ENCODE measurements at regions not wholly inside any gene's neighbourhood (a gene's known extent, or its start where the extent isn't known, plus 50 kb on each side); places are given as distances from the start of the nearest gene placed in this dataset.

DNA sequence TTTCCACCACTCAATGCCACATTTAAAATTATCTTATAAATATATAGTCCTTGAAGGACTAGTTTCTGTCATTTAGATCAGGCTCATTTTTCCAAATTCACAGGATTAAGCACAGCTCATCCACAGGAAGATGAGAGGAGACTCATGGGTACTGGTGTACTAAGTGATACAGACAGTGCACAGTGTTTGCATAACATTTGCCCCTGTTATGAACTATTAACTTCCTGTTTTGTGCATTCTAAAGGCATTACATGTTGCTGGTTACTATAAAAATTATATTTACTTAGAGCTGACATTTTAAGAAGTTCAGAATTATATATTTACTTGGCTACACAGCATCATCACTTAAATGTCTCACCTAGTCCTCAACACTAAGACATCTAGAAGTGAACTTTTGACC, 772.0 kb downstream of the TECRL start:
- no peaks in the 10 kb centered on the region for H3K4me1 ChIP-seq
- no peak overlapping the region for H3K4me3 ChIP-seq
- H3K27ac ChIP-seq = no peak overlapping the region
- H3K9me3 ChIP-seq = no peaks in the 10 kb centered on the region
- no peaks in the 10 kb centered on the region for H3K36me3 ChIP-seq
- no peak for DNase-seq
- H3K27me3 ChIP-seq = no peaks in the 10 kb centered on the region
- no peak for TF ChIP-seq POLR2A (IDR thresholded peaks at IDR 0.05)
- TF ChIP-seq, protein P1, sequence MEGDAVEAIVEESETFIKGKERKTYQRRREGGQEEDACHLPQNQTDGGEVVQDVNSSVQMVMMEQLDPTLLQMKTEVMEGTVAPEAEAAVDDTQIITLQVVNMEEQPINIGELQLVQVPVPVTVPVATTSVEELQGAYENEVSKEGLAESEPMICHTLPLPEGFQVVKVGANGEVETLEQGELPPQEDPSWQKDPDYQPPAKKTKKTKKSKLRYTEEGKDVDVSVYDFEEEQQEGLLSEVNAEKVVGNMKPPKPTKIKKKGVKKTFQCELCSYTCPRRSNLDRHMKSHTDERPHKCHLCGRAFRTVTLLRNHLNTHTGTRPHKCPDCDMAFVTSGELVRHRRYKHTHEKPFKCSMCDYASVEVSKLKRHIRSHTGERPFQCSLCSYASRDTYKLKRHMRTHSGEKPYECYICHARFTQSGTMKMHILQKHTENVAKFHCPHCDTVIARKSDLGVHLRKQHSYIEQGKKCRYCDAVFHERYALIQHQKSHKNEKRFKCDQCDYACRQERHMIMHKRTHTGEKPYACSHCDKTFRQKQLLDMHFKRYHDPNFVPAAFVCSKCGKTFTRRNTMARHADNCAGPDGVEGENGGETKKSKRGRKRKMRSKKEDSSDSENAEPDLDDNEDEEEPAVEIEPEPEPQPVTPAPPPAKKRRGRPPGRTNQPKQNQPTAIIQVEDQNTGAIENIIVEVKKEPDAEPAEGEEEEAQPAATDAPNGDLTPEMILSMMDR (IDR thresholded peaks at IDR 0.05) = no peak

DNA sequence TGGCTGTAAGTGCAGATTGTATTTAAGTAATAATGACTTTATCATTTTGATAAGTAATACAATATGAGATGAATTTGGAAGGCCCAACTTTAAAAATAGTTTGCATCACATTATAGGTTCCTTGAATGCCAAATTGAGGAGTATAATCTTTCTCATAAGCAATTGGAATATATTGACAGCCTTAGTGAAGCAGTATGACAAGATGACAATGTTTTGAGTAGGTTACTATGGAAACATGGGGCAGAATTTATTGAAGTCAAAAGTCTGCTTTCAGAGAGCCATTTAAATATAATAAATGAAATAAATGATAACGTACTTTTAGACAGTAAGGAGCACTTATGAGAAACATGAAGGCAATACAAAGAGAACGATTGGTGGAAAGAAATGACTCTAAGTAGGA, 776.4 kb downstream of the TECRL start:
- H3K9me3 ChIP-seq = no peaks in the 10 kb centered on the region
- H3K4me1 ChIP-seq = no peaks in the 10 kb centered on the region
- H3K27me3 ChIP-seq = no peaks in the 10 kb centered on the region
- H3K36me3 ChIP-seq = no peaks in the 10 kb centered on the region
- DNase-seq = no peak
- no peak overlapping the region for H3K4me3 ChIP-seq
- TF ChIP-seq, protein P1 (IDR thresholded peaks at IDR 0.05) = no peak
- no peak for TF ChIP-seq POLR2A (IDR thresholded peaks at IDR 0.05)
- no peak overlapping the region for H3K27ac ChIP-seq

DNA sequence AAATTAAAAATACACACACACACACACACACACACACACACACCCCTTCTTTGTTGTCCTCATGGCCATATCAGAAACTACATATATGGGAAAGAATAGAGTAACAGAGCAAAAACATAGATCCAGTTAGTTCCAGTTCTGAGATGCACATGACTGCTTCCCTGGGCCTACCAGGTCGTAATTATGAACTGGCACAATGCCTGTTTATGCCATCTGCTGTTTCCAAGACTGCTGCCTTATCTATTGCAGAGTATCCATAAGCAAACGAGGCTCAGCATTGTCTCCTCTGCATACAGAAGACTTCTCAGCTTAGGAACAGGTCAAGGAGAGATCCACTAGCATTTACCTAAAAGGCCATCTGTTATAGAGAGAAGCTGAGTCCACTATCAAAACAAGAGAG, 789.0 kb downstream of the TECRL start:
- no peaks in the 10 kb centered on the region for H3K9me3 ChIP-seq
- DNase-seq = no peak
- H3K36me3 ChIP-seq = no peaks in the 10 kb centered on the region
- H3K27me3 ChIP-seq = no peaks in the 10 kb centered on the region
- TF ChIP-seq, protein P1 (IDR thresholded peaks at IDR 0.05) = no peak
- TF ChIP-seq POLR2A (IDR thresholded peaks at IDR 0.05) = no peak
- no peaks in the 10 kb centered on the region for H3K4me1 ChIP-seq
- no peak overlapping the region for H3K27ac ChIP-seq
- no peak overlapping the region for H3K4me3 ChIP-seq

DNA sequence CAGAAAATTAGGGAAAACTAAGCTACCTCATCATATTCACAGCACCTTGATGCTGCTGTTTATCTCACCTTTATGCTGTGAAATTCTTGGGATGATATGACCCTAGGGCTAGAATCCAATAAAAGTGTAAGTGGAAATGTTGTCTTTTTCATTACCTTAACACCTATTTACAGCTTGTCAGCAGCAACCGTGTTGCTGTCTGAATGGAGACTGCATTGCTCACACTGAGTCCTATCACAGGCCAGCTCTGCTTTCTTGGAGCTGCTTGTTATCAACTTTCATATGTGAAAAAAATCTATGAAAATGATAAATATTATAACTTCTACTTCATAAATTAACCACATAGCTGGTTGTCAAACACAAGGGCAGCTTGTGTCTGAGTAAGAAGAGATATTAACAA, 789.5 kb downstream of the TECRL start:
- no peaks in the 10 kb centered on the region for H3K9me3 ChIP-seq
- H3K27me3 ChIP-seq = no peaks in the 10 kb centered on the region
- no peaks in the 10 kb centered on the region for H3K4me1 ChIP-seq
- no peak overlapping the region for H3K27ac ChIP-seq
- H3K36me3 ChIP-seq = no peaks in the 10 kb centered on the region
- TF ChIP-seq, protein P1 (IDR thresholded peaks at IDR 0.05) = no peak
- no peak for TF ChIP-seq POLR2A (IDR thresholded peaks at IDR 0.05)
- no peak for DNase-seq
- H3K4me3 ChIP-seq = no peak overlapping the region

DNA sequence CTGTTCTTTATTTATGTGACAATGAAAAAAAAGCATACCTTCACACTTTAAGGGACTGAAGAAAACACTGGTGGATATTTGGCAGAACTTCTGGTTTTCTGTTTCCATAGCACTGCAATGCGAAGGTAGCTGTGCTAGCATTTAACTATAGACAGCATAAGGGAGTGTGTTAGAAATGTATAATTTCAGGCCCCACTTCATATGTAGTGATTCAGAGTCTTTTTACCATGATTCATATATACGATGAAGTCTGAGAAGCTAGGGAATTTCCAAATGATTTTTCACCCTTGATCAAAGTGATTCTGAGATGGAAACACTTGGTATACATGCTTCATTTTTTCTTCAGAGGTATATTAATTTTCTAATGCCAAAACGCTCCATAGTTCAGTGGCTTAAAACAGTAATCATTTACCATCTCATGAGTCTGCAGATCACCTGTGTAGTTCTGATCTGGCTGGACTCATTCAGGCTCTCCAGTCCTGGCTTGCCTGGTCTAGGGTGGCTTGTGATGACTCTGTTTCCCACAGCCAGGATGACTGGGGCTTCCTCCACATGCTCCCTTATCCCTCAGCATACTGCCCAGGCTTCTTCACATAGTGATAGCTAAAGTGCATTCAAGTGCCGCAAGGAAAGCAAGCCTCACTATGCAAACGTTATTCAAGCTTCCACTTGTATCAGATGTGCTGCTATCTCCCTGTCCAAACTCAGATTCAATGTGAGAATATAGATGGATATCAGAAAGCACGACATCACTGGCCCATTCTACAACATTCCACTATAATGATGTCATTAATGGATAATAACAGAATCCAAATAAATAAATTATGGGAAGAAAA, 790.1 kb downstream of the TECRL start:
- Histone ChIP-seq H3K4me3 (no peak overlapping the region), H3K9me3 (no peaks in the 10 kb centered on the region), H3K27me3 (no peaks in the 10 kb centered on the region), H3K4me1 (no peaks in the 10 kb centered on the region), H3K27ac (no peak overlapping the region), H3K36me3 (no peaks in the 10 kb centered on the region)
- TF ChIP-seq, protein P1 (IDR thresholded peaks at IDR 0.05) = no peak
- no peak for TF ChIP-seq POLR2A (IDR thresholded peaks at IDR 0.05)
- no peak for DNase-seq

Measured in Peyer's patch (tissue), 4 donors.